Type B pancreatic cell (in vitro differentiated cells): ENCODE measurements at regions not wholly inside any gene's neighbourhood (a gene's known extent, or its start where the extent isn't known, plus 50 kb on each side); places are given as distances from the start of the nearest gene placed in this dataset.

ENCODE experiments used
- DNase-seq: peaks from one replicate; pipeline ENCODE4 v3.0.0; 2021; ENCODE audit warnings: mixed read lengths; ENCODE audit not compliant: unreplicated experiment; ENCODE audit errors: extremely low spot score
- H3K27ac Mint-ChIP-seq: 2 replicates; pipeline ENCODE4 v1.8.0; 2021; ENCODE audit warnings: mild to moderate bottlenecking, mixed read lengths
- H3K27me3 Mint-ChIP-seq: 2 replicates; pipeline ENCODE4 v1.8.0; 2021; ENCODE audit warnings: mixed read lengths
- H3K36me3 Mint-ChIP-seq: 2 replicates; pipeline ENCODE4 v1.8.0; 2021; ENCODE audit warnings: mixed read lengths
- H3K4me1 Mint-ChIP-seq: one replicate; pipeline ENCODE4 v1.8.0; 2021; ENCODE audit warnings: mixed read lengths; ENCODE audit not compliant: unreplicated experiment
- H3K4me3 Mint-ChIP-seq: 2 replicates; pipeline ENCODE4 v1.8.0; 2021; ENCODE audit warnings: mild to moderate bottlenecking, mixed read lengths
- H3K9me3 Mint-ChIP-seq: 2 replicates; pipeline ENCODE4 v1.8.0; 2021; ENCODE audit warnings: mixed read lengths
- TF ChIP-seq, protein P1 (sequence below): fragments of 200-600 bp; sonication (generic); conservative IDR thresholded peaks from 2 replicates; pipeline ENCODE4 v1.5.0; 2021; ENCODE audit warnings: antibody characterized with exemption, mild to moderate bottlenecking

DNA sequence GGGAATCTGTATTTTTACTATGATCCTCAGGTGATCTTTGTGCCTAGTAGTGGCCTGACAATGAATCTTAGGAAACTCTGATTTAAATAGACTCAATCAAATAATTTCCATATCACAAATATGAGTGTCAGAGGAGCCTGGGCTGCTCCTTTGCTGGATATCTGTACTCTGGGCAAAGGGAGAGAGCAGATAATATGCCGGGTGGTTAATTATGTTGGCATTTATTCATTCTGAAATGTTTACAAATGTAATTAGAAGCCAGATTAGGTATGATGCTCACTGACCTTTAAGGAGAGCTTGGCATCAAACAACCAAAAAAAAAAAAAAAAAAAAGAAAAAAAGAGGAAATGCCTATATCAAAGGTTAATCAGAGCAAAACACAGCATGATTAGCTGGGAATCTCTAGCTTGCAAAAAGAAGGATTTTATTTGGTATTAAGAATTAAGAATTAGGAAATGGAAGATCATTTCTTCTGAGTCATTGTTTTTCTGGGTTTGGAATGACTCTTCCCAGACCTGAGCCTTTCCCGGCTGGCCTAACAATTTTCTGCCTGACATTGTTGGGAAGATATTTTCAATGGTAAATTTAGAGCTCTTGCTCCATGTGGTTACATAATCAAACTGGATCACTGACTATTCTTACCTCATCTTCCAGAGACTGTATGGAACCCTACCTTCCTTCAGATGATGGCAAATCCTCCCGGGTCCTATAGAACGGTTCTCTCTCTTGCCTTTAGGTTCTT, 365.3 kb downstream of the REEP3 start:
- Mint-ChIP-seq H3K4me3 (no peak overlapping the region), H3K4me1 (peaks cover 3% of the 10 kb centered on the region), H3K9me3 (no peaks in the 10 kb centered on the region), H3K27me3 (peaks cover 8% of the 10 kb centered on the region), H3K27ac (no peak overlapping the region), H3K36me3 (no peaks in the 10 kb centered on the region)
- no peak for DNase-seq
- TF ChIP-seq, protein P1, sequence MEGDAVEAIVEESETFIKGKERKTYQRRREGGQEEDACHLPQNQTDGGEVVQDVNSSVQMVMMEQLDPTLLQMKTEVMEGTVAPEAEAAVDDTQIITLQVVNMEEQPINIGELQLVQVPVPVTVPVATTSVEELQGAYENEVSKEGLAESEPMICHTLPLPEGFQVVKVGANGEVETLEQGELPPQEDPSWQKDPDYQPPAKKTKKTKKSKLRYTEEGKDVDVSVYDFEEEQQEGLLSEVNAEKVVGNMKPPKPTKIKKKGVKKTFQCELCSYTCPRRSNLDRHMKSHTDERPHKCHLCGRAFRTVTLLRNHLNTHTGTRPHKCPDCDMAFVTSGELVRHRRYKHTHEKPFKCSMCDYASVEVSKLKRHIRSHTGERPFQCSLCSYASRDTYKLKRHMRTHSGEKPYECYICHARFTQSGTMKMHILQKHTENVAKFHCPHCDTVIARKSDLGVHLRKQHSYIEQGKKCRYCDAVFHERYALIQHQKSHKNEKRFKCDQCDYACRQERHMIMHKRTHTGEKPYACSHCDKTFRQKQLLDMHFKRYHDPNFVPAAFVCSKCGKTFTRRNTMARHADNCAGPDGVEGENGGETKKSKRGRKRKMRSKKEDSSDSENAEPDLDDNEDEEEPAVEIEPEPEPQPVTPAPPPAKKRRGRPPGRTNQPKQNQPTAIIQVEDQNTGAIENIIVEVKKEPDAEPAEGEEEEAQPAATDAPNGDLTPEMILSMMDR: no peak

DNA sequence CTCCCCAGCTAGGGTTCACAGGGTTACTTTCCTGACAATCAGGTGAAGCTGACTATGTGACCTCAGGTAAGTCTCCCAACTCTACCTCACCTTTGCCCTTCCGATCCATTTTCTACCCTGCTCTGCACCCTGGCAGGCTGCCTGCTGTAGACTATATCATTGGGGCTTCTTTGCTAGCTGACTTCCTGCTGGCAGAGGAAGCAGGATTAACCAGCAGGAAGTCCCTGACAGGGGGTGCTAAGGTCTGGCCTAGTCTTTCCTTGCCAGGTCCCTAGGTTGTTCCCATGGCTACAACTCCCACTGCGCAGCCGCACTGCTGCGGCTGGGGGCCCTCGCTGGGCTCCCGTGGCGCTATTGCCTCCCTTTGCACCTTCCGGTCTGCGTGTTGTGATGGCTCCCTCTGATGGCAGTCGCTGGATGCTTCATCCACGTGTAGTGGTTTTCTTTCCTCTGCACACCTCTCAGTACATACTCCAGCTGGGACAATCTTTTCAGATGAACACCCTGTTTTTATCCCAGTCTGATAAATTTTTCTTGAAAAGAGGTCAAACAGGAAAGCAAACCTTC, 365.9 kb downstream of the REEP3 start:
- Mint-ChIP-seq H3K27me3 (peaks cover 8% of the 10 kb centered on the region), H3K4me1 (peaks cover 3% of the 10 kb centered on the region), H3K4me3 (no peak overlapping the region), H3K27ac (no peak overlapping the region), H3K36me3 (no peaks in the 10 kb centered on the region), H3K9me3 (no peaks in the 10 kb centered on the region)
- no peak for DNase-seq
- TF ChIP-seq, protein P1: no peak

DNA sequence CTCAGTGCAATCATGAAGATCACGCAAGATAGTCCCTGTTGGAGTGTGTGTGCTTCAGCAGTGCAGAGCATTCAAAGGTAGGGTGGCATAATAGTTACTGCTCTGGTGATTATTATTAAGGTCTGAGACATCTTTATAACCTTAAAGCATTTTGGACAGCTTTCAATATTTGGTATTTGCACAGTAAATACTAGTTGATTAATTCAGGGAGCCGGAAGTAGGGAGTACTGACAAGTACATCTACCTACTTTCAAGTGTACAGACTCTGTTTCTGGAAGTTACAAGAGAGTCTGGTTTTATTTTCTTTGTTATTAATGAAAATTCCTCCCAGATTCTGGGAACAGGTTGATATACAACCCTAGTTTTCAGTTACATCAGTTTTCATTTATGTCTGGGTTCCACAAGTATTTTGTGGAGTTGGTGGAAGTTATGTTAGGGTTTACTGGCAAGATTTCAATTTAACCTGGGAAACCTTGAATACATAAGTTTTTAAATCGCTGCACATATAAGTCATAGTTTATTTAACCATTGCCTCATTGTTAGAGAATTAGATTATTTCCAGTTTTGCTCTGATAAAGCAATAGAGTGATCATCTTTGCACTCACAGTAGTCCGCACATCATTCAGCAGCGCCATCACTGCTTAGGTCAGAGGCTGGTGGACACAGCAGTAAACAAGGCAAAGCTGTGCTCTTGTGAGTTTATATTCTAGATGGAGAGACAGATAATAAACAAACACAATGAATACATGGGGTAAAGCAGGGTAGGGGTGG, 366.6 kb downstream of the REEP3 start:
- no peaks in the 10 kb centered on the region for H3K9me3 Mint-ChIP-seq

DNA sequence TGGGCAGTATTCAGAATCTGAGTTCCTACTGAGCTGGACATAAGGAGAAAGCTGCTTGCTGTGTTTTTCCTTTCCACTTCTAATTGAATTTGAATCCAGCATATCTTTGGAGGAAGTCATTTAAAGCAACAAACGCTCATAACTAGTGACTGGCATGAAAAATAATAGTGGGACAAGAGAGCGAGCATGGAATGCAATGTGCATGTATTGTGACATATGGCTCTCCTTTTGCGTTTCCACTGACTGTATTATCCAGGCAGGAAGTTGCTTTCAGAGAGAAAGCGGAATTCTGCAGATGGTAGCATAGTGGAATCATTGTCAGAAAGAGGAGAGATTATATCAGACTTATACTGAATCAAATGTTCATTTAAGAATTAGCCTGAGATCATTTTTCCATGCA, 368.6 kb downstream of the REEP3 start:
- TF ChIP-seq, protein P1: no peak
- no peak overlapping the region for H3K4me3 Mint-ChIP-seq
- no peaks in the 10 kb centered on the region for H3K36me3 Mint-ChIP-seq
- H3K27ac Mint-ChIP-seq: no peak overlapping the region
- peaks cover 3% of the 10 kb centered on the region for H3K4me1 Mint-ChIP-seq
- peaks cover 13% of the 10 kb centered on the region for H3K27me3 Mint-ChIP-seq
- no peak for DNase-seq
- H3K9me3 Mint-ChIP-seq: no peaks in the 10 kb centered on the region

More for the DNA sequence above, 366.6 kb downstream of the REEP3 start:
- no peak for DNase-seq
- H3K4me3 Mint-ChIP-seq: no peak overlapping the region
- no peaks in the 10 kb centered on the region for H3K36me3 Mint-ChIP-seq
- TF ChIP-seq, protein P1: no peak
- H3K27ac Mint-ChIP-seq: no peak overlapping the region
- peaks cover 8% of the 10 kb centered on the region for H3K27me3 Mint-ChIP-seq
- peaks cover 3% of the 10 kb centered on the region for H3K4me1 Mint-ChIP-seq

DNA sequence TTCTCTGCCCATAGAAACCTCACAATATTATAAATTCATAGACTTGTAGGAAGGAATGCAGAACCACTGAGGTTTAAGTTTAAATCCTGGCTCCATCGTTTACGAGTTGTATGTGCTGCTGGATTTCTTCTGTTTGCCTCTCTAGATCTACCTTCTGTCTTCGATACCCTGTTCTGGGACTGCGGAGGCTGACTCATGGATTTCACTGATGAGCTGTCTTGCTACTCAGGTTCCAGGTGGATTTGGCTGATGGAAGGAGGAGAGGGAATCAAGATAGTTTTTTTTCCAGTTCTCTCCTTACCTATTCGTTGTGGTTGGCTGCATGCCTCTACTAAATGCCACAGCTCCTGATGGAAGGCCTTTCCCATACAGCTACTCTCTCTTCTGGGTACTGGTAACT, 375.8 kb downstream of the REEP3 start:
- no peak for DNase-seq
- Mint-ChIP-seq H3K4me1 (no peaks in the 10 kb centered on the region), H3K9me3 (no peaks in the 10 kb centered on the region), H3K27me3 (peaks cover 6% of the 10 kb centered on the region), H3K36me3 (no peaks in the 10 kb centered on the region), H3K4me3 (no peak overlapping the region), H3K27ac (no peak overlapping the region)
- TF ChIP-seq, protein P1: no peak
